ENCODE measurements at regions not wholly inside any gene's neighbourhood (a gene's known extent, or its start where the extent isn't known, plus 50 kb on each side); places are given as distances from the start of the nearest gene placed in this dataset.
A peak's percentile ranks its signal among the peaks of the same experiment; 100 is the strongest.

GRCh38 chr1:244246334-244246733 lies 195.3 kb downstream of the ZBTB18 start:
- Histone ChIP-seq H3K4me3 (replicated peaks; ENCODE audit: insufficient read depth, low read length) (no peak overlapping the region), H3K27ac (replicated peaks) (no peak overlapping the region), H3K27me3 (ENCODE audit: insufficient read depth, poor library complexity, severe bottlenecking) (no peaks in the 10 kb centered on the region)
- no peak for DNase-seq (ENCODE audit: low read depth in 1 of 2, low spot score in 1 of 2)
- TF ChIP-seq SPI1 (IDR thresholded peaks at IDR 0.05; ENCODE audit: borderline replicate concordance, low read depth) (peak; percentile 74), POLR2AphosphoS5 (IDR thresholded peaks at IDR 0.05; ENCODE audit: low read depth) (no peak)
- TF ChIP-seq, protein P1, sequence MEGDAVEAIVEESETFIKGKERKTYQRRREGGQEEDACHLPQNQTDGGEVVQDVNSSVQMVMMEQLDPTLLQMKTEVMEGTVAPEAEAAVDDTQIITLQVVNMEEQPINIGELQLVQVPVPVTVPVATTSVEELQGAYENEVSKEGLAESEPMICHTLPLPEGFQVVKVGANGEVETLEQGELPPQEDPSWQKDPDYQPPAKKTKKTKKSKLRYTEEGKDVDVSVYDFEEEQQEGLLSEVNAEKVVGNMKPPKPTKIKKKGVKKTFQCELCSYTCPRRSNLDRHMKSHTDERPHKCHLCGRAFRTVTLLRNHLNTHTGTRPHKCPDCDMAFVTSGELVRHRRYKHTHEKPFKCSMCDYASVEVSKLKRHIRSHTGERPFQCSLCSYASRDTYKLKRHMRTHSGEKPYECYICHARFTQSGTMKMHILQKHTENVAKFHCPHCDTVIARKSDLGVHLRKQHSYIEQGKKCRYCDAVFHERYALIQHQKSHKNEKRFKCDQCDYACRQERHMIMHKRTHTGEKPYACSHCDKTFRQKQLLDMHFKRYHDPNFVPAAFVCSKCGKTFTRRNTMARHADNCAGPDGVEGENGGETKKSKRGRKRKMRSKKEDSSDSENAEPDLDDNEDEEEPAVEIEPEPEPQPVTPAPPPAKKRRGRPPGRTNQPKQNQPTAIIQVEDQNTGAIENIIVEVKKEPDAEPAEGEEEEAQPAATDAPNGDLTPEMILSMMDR (IDR thresholded peaks at IDR 0.05; ENCODE audit: insufficient read depth, low read length): no peak

- no peak overlapping the region for H3K4me3 ChIP-seq (replicated peaks; ENCODE audit: insufficient read depth, low read length)
- no peaks in the 10 kb centered on the region for H3K27me3 ChIP-seq (ENCODE audit: insufficient read depth, poor library complexity, severe bottlenecking)
- no peak for DNase-seq (ENCODE audit: low read depth in 1 of 2, low spot score in 1 of 2)
- TF ChIP-seq SPI1 (IDR thresholded peaks at IDR 0.05; ENCODE audit: borderline replicate concordance, low read depth) (no peak), GABPA (IDR thresholded peaks at IDR 0.05; ENCODE audit: low read depth) (no peak), POLR2AphosphoS5 (IDR thresholded peaks at IDR 0.05; ENCODE audit: low read depth) (no peak), REST (IDR thresholded peaks at IDR 0.05; ENCODE audit: insufficient replicate concordance, low read depth) (no peak)
- TF ChIP-seq, protein P1 (IDR thresholded peaks at IDR 0.05; ENCODE audit: insufficient read depth, low read length): no peak
- H3K27ac ChIP-seq (replicated peaks): no peak overlapping the region
Measured at GRCh38 chr1:244248426-244248825, 197.3 kb downstream of the ZBTB18 start.

DNA sequence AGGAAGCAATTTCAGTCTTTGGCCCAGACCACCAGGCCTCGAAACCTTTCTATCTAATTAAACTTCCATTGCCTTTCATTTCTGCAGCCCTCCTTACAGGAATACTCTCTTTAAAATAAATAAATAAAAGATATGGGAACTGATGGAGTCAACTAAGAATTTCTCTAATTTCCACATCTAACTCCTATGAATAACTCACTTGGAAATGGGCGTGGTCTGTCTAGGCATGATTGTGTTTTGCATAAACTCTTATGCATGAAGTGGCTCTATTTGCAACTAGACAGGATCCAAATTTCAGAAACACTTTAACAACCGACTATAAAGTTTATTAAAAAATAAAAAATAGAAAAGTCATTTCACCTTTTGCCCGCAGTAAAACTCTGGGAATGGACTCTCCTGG lies 199.5 kb downstream of the ADSS2 start:
- DNase-seq (ENCODE audit: low read depth in 1 of 2, low spot score in 1 of 2): no peak
- no peaks in the 10 kb centered on the region for H3K27me3 ChIP-seq (ENCODE audit: insufficient read depth, poor library complexity, severe bottlenecking)
- TF ChIP-seq POLR2AphosphoS5 (IDR thresholded peaks at IDR 0.05; ENCODE audit: low read depth) (no peak), GABPA (IDR thresholded peaks at IDR 0.05; ENCODE audit: low read depth) (no peak), SPI1 (IDR thresholded peaks at IDR 0.05; ENCODE audit: borderline replicate concordance, low read depth) (no peak), REST (IDR thresholded peaks at IDR 0.05; ENCODE audit: insufficient replicate concordance, low read depth) (no peak)
- TF ChIP-seq, protein P1 (IDR thresholded peaks at IDR 0.05; ENCODE audit: insufficient read depth, low read length): no peak
- no peak overlapping the region for H3K4me3 ChIP-seq (replicated peaks; ENCODE audit: insufficient read depth, low read length)
- H3K27ac ChIP-seq (replicated peaks): peak overlapping the region; percentile 30; the same call in 1 of the 2 replicates

GRCh38 chr1:244254467-244254866 lies 197.2 kb downstream of the ADSS2 start:
- no peak overlapping the region for H3K4me3 ChIP-seq (replicated peaks; ENCODE audit: insufficient read depth, low read length)
- DNase-seq (ENCODE audit: low read depth in 1 of 2, low spot score in 1 of 2): peak; percentile 44 to 93
- TF ChIP-seq, protein P1 (IDR thresholded peaks at IDR 0.05; ENCODE audit: insufficient read depth, low read length): no peak
- peak; percentile 48; the same call in 1 of the 2 replicates for TF ChIP-seq POLR2AphosphoS5 (IDR thresholded peaks at IDR 0.05; ENCODE audit: low read depth)
- TF ChIP-seq SPI1 (IDR thresholded peaks at IDR 0.05; ENCODE audit: borderline replicate concordance, low read depth): peak; percentile 100
- H3K27ac ChIP-seq (replicated peaks): peak overlapping the region; percentile 82
- no peaks in the 10 kb centered on the region for H3K27me3 ChIP-seq (ENCODE audit: insufficient read depth, poor library complexity, severe bottlenecking)
